Natural killer cell (primary cell): ENCODE measurements at regions not wholly inside any gene's neighbourhood (a gene's known extent, or its start where the extent isn't known, plus 50 kb on each side); places are given as distances from the start of the nearest gene placed in this dataset.

Source experiments
- ATAC-seq, 3 donors: fragments of 150-1000 bp in 2 of 3; fragments of 200-7000 bp in 1 of 3; cut with Tn5 transposase; 1 replicate in 1 of 3; 2 replicates in 2 of 3; pipeline ENCODE4 v1.10.0; 2021; ENCODE audit warnings: mild to moderate bottlenecking in 2 of 3, moderate library complexity in 2 of 3
- DNase-seq, 2 donors: peaks; one replicate each; pipeline versions ENCODE4 v3.0.0 to v3.0.0-alpha.2; 2013 to 2021; ENCODE audit warnings: mixed read lengths in 1 of 2
- H3K27ac ChIP-seq: one replicate; pipeline ENCODE4 v1.5.1; 2013; ENCODE audit warnings: mild to moderate bottlenecking, low read length
- H3K27me3 ChIP-seq: one replicate; pipeline ENCODE4 v1.6.1; 2013; ENCODE audit warnings: low read length; ENCODE audit not compliant: control insufficient read depth, insufficient read depth
- H3K36me3 ChIP-seq: one replicate; pipeline ENCODE4 v1.6.1; 2013; ENCODE audit warnings: low read length; ENCODE audit not compliant: control insufficient read depth, insufficient read depth
- H3K4me1 ChIP-seq: one replicate; pipeline ENCODE4 v1.6.1; 2013; ENCODE audit warnings: low read length; ENCODE audit not compliant: control insufficient read depth, insufficient read depth
- H3K4me3 ChIP-seq: one replicate; pipeline ENCODE4 v1.5.1; 2013; ENCODE audit warnings: low read length
- H3K9me3 ChIP-seq: one replicate; pipeline ENCODE4 v1.6.1; 2013; ENCODE audit warnings: low read length; ENCODE audit not compliant: control insufficient read depth, insufficient read depth
- H3K27ac Mint-ChIP-seq, 2 donors: one replicate each; pipeline ENCODE4 v1.8.0; 2022; ENCODE audit warnings: mild to moderate bottlenecking in 2 of 2, mixed read lengths in 2 of 2, moderate library complexity in 1 of 2
- H3K27me3 Mint-ChIP-seq, 2 donors: one replicate each; pipeline ENCODE4 v1.8.0; 2022; ENCODE audit warnings: low read depth in 2 of 2, mixed read lengths in 2 of 2
- H3K36me3 Mint-ChIP-seq: one replicate; pipeline ENCODE4 v1.8.0; 2022; ENCODE audit warnings: mixed read lengths
- H3K4me1 Mint-ChIP-seq, 2 donors: one replicate each; pipeline ENCODE4 v1.8.0; 2022; ENCODE audit warnings: mixed read lengths in 2 of 2
- H3K4me3 Mint-ChIP-seq: one replicate; pipeline ENCODE4 v1.8.0; 2022; ENCODE audit warnings: mild to moderate bottlenecking, moderate library complexity, mixed read lengths
- H3K9me3 Mint-ChIP-seq, 2 donors: one replicate each; pipeline ENCODE4 v1.8.0; 2022; ENCODE audit warnings: mixed read lengths in 2 of 2
- CTCF ChIP-seq: fragments of 200-600 bp; IDR thresholded peaks from one replicate; pipeline ENCODE4 v1.8.0; 2022; ENCODE audit warnings: antibody characterized with exemption
- WGBS: methylation state at CpG from one replicate; pipeline ENCODE4 v1.1.7; 2013; ENCODE audit warnings: missing lambda C conversion rate; ENCODE audit not compliant: insufficient coverage; 5-methylcytosine and 5-hydroxymethylcytosine counted together
- intact Hi-C: fragments of 100-400 bp; cut with micrococcal nuclease; formaldehyde crosslinking; loops from one replicate; pipeline ENCODE4 v1.14.2; 2022

- TF ChIP-seq CTCF, result no peak
- H3K27me3 Mint-ChIP-seq, result peaks cover 0 to 4% of the 10 kb centered on the region in 2 donors
- ATAC-seq (no peak), DNase-seq (no peak)
- no peak overlapping the region for H3K4me3 Mint-ChIP-seq
- no peaks in the 10 kb centered on the region for H3K27me3 ChIP-seq
- H3K9me3 ChIP-seq, result no peaks in the 10 kb centered on the region
- no peaks in the 10 kb centered on the region for H3K36me3 ChIP-seq
- H3K36me3 Mint-ChIP-seq, result no peaks in the 10 kb centered on the region
- 95% methylated on average over 5 of the region's 10 CpGs for WGBS
- intact Hi-C loops, result no loop called here
- H3K4me1 ChIP-seq, result no peaks in the 10 kb centered on the region
- H3K27ac Mint-ChIP-seq, result no peak overlapping the region
- no peak overlapping the region for H3K4me3 ChIP-seq
- H3K4me1 Mint-ChIP-seq, result no peaks in the 10 kb centered on the region
- H3K27ac ChIP-seq, result no peak overlapping the region
- H3K9me3 Mint-ChIP-seq, result no peaks in the 10 kb centered on the region
Measured at GRCh38 chr9:126160067-126160853, 166.4 kb upstream of the MVB12B start.

- Mint-ChIP-seq H3K36me3 (no peaks in the 10 kb centered on the region), H3K27me3 (peaks cover under 1 to 6% of the 10 kb centered on the region in 2 donors), H3K4me1 (no peaks in the 10 kb centered on the region), H3K27ac (no peak overlapping the region), H3K9me3 (no peaks in the 10 kb centered on the region), H3K4me3 (no peak overlapping the region)
- Histone ChIP-seq H3K27me3 (no peaks in the 10 kb centered on the region), H3K36me3 (no peaks in the 10 kb centered on the region), H3K9me3 (no peaks in the 10 kb centered on the region), H3K27ac (no peak overlapping the region), H3K4me1 (no peaks in the 10 kb centered on the region), H3K4me3 (no peak overlapping the region)
- intact Hi-C loops, result no loop called here
- ATAC-seq, result no peak
- WGBS, result 71% methylated on average over 1 of the region's 1 CpG
- no peak for TF ChIP-seq CTCF
- DNase-seq, result no peak
Measured at GRCh38 chr9:126160854-126161329, 165.7 kb upstream of the MVB12B start.

DNA sequence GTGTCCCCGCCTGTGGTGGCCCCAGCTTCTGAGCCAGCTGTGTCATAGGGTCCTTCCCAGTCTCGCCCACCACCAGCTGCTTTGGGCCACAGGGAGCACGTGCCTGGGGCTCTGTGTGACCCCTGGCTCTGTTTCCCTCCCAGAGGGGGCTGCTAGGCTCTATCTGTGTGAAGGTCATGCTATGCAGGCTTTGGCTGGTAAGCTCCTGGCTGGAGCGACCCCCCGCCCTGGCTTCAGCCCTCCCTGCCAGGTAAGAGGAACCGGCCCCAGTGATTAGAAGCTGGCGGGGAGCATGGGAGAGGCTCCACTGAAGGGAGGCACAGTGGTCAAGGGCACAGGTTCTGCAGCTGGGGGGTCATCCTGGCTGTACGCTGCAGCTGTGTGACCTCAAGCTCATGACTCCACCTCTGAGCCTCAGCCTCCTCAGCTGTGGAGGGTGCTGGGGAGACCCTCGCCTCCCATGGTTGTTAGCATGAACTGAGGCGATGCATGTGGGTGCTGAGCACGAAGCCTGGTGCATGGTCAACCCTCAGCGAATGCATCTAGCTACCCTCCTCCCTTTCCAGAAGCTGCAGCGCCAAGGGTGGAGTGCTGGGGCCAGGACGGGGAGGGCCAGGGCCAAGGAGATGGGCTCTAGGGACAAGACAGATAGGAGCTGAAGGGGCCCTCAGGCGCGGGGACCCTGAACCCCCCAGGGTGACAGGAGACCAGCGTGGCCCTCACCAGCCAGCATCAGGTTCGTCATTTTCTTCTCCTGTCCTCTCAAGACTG lies 163.8 kb upstream of the MVB12B start:
- no peak overlapping the region for H3K27ac ChIP-seq
- TF ChIP-seq CTCF, result no peak
- DNase-seq, result no peak
- no peaks in the 10 kb centered on the region for H3K36me3 ChIP-seq
- ATAC-seq, result no peak
- H3K27me3 ChIP-seq, result no peaks in the 10 kb centered on the region
- no peaks in the 10 kb centered on the region for H3K4me1 Mint-ChIP-seq
- no peaks in the 10 kb centered on the region for H3K36me3 Mint-ChIP-seq
- WGBS, result 93% methylated on average over 18 of the region's 18 CpGs
- H3K4me1 ChIP-seq, result no peaks in the 10 kb centered on the region
- no peaks in the 10 kb centered on the region for H3K9me3 ChIP-seq
- H3K9me3 Mint-ChIP-seq, result no peaks in the 10 kb centered on the region
- H3K4me3 ChIP-seq, result no peak overlapping the region
- intact Hi-C loops, result no loop called here
- no peak overlapping the region for H3K27ac Mint-ChIP-seq
- H3K27me3 Mint-ChIP-seq, result peaks cover 15 to 16% of the 10 kb centered on the region in 2 donors
- H3K4me3 Mint-ChIP-seq, result no peak overlapping the region
